ENCODE measurements at regions not wholly inside any gene's neighbourhood (a gene's known extent, or its start where the extent isn't known, plus 50 kb on each side); places are given as distances from the start of the nearest gene placed in this dataset.

DNA sequence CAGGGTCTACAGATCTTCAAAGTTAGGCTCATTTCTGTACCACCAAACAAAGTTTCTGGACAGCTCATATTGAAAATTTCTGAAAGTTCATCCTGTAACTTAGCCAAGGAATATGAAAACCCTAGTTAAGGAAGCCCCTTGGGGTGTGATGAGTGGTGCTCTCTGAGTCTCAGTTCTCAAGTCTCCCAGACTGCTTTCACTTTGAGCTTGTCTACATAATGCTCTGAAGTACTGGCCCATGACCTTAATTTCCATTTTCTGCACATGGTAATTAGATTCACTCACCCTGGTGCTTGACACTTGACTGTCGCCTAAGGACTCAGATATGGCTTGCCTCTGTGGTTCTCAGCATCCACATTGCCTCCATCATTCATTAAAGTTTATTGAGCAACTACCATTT lies 51.7 kb upstream of the SATB2 start:
- TF ChIP-seq, protein P1, sequence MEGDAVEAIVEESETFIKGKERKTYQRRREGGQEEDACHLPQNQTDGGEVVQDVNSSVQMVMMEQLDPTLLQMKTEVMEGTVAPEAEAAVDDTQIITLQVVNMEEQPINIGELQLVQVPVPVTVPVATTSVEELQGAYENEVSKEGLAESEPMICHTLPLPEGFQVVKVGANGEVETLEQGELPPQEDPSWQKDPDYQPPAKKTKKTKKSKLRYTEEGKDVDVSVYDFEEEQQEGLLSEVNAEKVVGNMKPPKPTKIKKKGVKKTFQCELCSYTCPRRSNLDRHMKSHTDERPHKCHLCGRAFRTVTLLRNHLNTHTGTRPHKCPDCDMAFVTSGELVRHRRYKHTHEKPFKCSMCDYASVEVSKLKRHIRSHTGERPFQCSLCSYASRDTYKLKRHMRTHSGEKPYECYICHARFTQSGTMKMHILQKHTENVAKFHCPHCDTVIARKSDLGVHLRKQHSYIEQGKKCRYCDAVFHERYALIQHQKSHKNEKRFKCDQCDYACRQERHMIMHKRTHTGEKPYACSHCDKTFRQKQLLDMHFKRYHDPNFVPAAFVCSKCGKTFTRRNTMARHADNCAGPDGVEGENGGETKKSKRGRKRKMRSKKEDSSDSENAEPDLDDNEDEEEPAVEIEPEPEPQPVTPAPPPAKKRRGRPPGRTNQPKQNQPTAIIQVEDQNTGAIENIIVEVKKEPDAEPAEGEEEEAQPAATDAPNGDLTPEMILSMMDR (IDR thresholded peaks at IDR 0.05): no peak
- no peak for TF ChIP-seq POLR2A (IDR thresholded peaks at IDR 0.05)

Data from thyroid gland (tissue), 4 donors.